ENCODE measurements at regions not wholly inside any gene's neighbourhood (a gene's known extent, or its start where the extent isn't known, plus 50 kb on each side); places are given as distances from the start of the nearest gene placed in this dataset.
"Not testable (repeated sequence)": the region's sequence is repeated elsewhere in the genome, so short reads cannot be mapped to it uniquely, and the experiment has no call there.

- DNase-seq (ENCODE audit: low read depth), result not testable (repeated sequence)
Observed at GRCh38 chr14:27799066-27800028, 967.2 kb upstream of the FOXG1 start.

- not testable (repeated sequence) for DNase-seq (ENCODE audit: low read depth)
Observed at GRCh38 chr14:27817746-27818430, 948.7 kb upstream of the FOXG1 start.

- not testable (repeated sequence) for DNase-seq (ENCODE audit: low read depth)
Observed at GRCh38 chr14:27826149-27826548, 940.4 kb upstream of the FOXG1 start.

DNA sequence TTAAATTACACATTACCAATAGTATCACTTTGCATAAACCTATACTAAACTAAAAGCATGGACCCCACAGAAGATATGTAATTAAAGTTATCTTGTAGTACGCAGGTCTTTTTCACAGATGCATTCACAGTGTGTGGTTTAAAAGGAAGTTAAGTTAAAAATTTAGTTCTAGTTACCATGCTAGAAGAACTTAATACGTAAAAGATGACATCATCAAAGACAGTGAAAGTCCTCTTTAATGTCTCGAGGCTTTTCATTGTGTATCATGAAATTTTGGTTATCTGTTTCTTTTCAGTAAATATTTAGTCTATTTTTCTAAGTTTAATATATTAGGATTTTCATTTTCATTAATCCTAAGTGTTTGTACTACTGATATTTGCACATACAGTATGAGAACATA lies 934.6 kb upstream of the FOXG1 start:
- not testable (repeated sequence) for DNase-seq (ENCODE audit: low read depth)

DNA sequence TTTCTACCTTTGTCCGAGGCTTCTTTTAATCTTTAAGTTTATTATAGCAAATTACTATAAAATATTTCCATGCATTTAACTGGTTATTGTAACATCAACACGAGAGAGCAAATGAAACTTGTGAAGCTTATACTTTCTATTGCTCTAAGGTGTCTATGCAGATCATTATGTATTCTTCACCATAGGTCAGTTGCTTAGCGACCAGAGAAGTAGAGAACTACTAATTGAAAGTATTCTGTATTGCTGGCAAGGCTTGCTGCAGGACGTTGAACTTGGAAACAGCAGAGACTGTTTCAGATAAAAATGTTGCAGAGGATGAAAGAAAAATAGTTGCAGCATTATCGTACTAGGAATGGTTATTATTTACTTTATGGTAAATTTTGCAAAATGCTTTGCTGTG lies 933.6 kb upstream of the FOXG1 start:
- not testable (repeated sequence) for DNase-seq (ENCODE audit: low read depth)

GRCh38 chr14:27836386-27836785 lies 930.2 kb upstream of the FOXG1 start:
- DNase-seq (ENCODE audit: low read depth), result no peak

DNA sequence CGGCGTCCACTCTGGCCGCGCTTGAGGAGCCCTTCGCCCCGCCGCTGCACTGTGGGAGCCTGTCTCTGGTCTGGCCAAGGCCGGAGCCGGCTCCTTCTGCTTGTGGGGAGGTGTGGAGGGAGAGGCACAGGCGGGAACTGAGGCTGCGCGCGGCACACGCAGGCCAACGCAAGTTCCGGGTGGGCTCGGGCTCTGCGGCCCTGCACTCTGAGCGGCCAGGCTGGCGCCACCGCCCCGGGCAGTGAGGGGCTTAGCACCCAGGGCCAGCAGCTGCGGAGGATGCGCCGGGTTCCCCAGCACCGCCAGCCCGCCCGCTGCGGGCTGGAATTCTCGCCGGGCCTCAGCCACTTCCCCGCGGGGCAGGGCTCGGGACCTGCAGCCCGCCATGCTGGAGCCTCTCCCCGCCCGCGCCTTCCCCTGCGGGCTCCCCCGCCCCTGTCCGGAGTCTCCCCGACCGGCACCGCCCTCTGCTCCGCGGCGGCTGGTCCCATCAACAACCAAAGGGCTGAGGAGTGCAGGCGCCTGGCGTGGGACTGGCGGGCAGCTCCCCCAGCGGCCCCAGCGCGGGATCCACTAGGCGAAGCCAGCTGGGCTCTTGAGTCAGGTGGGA lies 921.2 kb upstream of the FOXG1 start:
- no peak for DNase-seq (ENCODE audit: low read depth)

GRCh38 chr14:27845902-27846301 lies 920.7 kb upstream of the FOXG1 start:
- DNase-seq (ENCODE audit: low read depth), result no peak

- not testable (repeated sequence) for DNase-seq (ENCODE audit: low read depth)
Observed at GRCh38 chr14:27847480-27847879, 919.1 kb upstream of the FOXG1 start.

DNA sequence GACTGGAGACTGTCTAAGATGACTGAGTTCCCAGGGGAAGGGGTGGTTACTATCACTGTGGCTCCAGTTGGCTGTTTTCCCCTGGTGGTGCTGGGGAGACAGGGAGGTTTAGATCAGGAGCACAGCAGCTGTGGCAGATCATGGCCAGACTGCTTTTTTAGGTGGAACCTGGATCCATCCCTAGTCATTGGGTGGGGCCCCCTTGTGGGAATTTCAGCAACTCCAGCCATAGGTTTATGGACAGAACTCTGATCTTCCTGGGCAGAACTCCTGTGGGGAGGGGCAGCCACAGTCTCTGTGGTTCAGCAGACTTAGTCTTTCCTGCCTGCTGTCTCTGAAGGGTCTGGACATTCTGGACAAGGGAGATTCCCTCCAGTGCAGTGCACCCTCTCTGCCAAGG lies 917.4 kb upstream of the FOXG1 start:
- not testable (repeated sequence) for DNase-seq (ENCODE audit: low read depth)

- DNase-seq (ENCODE audit: low read depth), result no peak
Observed at GRCh38 chr14:27862684-27863083, 903.9 kb upstream of the FOXG1 start.

- no peak for DNase-seq (ENCODE audit: low read depth)
Observed at GRCh38 chr14:27863166-27863565, 903.4 kb upstream of the FOXG1 start.

- DNase-seq (ENCODE audit: low read depth), result no peak
Observed at GRCh38 chr14:27881063-27881462, 885.5 kb upstream of the FOXG1 start.

DNA sequence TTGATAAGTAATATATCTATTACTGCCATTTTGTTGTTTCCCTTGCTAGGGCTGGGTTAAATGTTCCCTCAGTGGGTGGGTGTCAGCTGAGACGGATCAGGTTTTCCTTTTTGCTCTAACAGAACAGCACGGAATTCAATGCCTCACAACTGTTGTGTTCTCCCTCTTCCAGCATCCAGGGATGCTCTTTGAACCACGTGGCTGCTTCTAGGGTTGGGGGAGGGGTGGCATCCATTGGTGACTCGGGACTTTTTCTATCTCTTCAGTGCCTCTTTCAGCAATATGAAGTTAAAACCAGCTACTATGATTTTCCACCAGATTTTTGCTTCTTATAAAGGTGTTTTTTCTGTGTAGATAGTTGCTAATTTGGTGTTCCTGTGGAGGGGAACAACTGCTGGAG lies 884.9 kb upstream of the FOXG1 start:
- no peak for DNase-seq (ENCODE audit: low read depth)

DNA sequence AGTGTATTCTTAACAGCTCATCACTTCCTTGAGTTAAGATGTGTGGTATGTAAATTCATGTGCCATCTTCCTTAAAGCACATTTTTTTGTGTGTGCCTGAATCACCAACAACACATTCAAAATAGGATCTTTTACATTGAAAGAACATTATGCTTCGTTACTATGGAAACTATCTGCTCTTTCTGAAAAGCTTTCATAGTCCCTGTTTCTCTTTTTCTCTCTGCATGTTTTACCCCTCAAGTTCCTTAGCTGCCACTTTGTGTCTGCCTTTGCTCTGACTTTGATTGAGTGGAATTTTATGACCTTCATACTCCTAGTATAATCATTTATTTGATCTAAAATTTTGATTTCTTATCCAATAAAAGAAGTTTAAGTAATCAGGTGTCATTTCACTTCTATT lies 880.3 kb upstream of the FOXG1 start:
- DNase-seq (ENCODE audit: low read depth), result no peak

GRCh38 chr14:27890259-27890658 lies 876.3 kb upstream of the FOXG1 start:
- no peak for DNase-seq (ENCODE audit: low read depth)

DNA sequence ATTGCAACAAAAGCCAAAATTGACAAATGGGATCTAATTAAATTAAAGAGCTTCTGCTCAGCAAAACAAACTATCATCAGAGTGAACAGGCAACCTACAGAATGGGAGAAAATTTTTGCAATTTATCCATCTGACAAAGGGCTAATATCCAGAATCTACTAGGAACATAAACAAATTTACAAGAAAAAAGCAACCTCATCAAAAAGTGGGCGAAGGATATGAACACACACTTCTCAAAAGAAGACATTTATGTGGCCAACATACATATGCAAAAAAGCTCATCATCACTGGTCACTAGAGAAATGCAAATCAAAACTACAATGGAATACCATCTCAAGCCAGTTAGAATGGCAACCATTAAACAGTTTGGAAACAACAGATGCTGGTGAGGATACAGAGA lies 858.1 kb upstream of the FOXG1 start:
- not testable (repeated sequence) for DNase-seq (ENCODE audit: low read depth)

DNA sequence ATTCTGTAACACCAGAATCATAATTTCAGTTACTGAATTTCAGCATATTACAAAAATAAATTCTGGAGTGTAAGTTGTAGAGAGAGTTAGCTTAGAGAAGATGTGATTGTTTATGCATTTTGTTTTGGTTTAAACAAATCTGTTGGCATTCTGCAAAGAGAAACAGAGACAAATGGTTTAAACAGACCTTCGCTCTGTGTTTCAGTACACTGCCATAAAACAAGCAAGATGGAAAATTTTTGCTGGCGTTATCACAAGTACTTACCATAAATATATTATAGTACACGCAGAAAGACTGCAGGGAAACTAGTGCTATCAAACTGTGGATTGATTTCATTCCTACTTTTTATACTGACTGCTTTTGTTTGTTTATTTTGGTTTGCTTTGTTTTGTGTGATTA lies 850.3 kb upstream of the FOXG1 start:
- DNase-seq (ENCODE audit: low read depth), result no peak

GRCh38 chr14:27917896-27918295 lies 848.7 kb upstream of the FOXG1 start:
- no peak for DNase-seq (ENCODE audit: low read depth)

DNA sequence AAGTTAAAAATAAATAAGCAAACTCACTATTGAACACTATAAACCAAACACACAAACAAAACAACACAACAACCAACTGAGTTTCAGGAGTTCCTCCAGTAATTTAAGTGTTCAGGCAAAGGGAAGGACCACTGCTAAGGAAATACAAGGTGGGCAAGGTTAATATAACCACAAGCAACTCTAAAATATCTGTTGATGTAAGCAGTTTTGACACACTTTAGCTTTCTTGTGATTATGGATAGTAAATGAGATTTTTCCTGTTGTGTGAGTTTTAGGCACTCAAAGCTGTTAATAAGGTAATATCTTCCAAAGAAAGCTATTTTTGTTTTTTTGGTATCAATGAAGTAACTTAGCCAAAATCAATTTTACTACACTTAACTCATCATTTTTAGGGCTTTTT lies 839.1 kb upstream of the FOXG1 start:
- DNase-seq (ENCODE audit: low read depth), result no peak

- DNase-seq (ENCODE audit: low read depth), result no peak
Observed at GRCh38 chr14:27929797-27930347, 836.7 kb upstream of the FOXG1 start.

DNA sequence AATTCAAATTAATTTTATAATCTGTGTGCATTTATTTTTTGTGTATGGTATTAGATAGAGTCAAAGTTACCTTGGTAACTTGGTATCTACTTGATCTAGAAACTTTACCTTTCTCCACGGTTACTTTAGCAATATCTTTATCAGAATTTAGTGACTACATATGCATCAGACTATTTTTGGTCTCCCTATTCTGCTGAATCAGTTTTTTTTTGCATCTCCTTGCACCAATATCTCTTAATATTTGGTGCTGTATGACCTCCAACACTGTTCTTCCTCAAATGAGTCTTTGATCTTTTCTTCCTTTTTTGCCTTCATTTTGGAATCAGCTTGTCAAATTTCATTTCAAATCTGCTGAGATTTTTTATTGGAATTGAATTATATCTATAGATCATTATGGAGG lies 828.2 kb upstream of the FOXG1 start:
- DNase-seq (ENCODE audit: low read depth), result no peak

- DNase-seq (ENCODE audit: low read depth), result no peak
Observed at GRCh38 chr14:27945512-27945911, 821.1 kb upstream of the FOXG1 start.
